ENCODE measurements at regions not wholly inside any gene's neighbourhood (a gene's known extent, or its start where the extent isn't known, plus 50 kb on each side); places are given as distances from the start of the nearest gene placed in this dataset.

DNA sequence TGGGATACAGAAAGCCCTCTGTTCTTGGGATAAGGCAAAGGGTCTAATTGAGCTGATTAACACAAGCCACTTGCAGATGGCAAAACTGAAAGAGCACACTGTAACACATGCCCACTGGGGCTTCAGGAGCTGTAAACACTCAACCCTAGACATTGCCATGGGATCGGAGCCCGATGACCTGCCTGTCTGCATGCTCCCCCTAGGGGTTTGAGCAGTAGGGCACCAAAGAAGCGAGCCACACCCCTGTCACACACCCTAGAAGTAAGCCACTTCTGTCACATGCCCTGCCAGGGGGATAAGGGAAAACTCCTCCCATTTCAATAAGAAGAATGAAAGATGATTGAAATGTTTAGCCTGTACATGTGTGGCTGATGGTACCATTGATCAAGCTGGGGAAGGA lies 81.3 kb upstream of the IRX6 start:
- Histone ChIP-seq H3K27ac (ENCODE audit: low read depth, low read length) (no peak overlapping the region), H3K4me3 (ENCODE audit: low read depth, low read length) (no peak overlapping the region), H3K9me3 (ENCODE audit: control insufficient read depth, insufficient read depth, low read length) (no peaks in the 10 kb centered on the region), H3K36me3 (ENCODE audit: control insufficient read depth, insufficient read depth, low read length) (no peaks in the 10 kb centered on the region), H3K27me3 (ENCODE audit: control insufficient read depth, insufficient read depth, low read length) (peaks cover 7% of the 10 kb centered on the region), H3K4me1 (ENCODE audit: control insufficient read depth, insufficient read depth, low read length) (peaks cover 4% of the 10 kb centered on the region)
- peak in 2 of 6 donors; percentile 19 to 23 for DNase-seq (ENCODE audit: low read depth in 4 of 6, low spot score in 6 of 6)
- WGBS (ENCODE audit: insufficient coverage), result 67% methylated on average over 2 of the region's 3 CpGs

DNA sequence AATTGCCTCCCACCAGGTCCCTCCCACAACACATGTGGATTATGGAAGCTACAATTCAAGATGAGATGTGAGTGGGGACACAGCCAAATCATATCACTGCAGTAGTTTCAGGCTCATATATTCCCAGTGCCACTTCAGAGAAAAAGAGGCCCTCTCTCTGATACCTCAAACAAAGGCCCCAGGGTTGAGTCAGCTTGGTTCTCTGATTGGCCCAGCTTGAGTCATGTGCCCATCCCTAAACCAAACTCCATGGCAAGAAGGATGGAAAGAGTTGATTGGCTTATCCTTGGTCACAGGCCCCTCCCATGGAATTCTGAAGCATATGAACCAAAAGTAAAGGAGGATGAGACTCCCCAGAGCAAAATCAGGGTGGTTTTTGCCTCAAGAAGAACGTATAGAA lies 75.9 kb upstream of the IRX6 start:
- H3K27me3 ChIP-seq (ENCODE audit: control insufficient read depth, insufficient read depth, low read length), result peaks cover 4% of the 10 kb centered on the region
- DNase-seq (ENCODE audit: low read depth in 4 of 6, low spot score in 6 of 6), result no peak
- no peak overlapping the region for H3K4me3 ChIP-seq (ENCODE audit: low read depth, low read length)
- WGBS (ENCODE audit: insufficient coverage), result 80% methylated on average over 1 of the region's 1 CpG
- H3K27ac ChIP-seq (ENCODE audit: low read depth, low read length), result no peak overlapping the region
- no peaks in the 10 kb centered on the region for H3K4me1 ChIP-seq (ENCODE audit: control insufficient read depth, insufficient read depth, low read length)
- no peaks in the 10 kb centered on the region for H3K9me3 ChIP-seq (ENCODE audit: control insufficient read depth, insufficient read depth, low read length)
- H3K36me3 ChIP-seq (ENCODE audit: control insufficient read depth, insufficient read depth, low read length), result no peaks in the 10 kb centered on the region

DNA sequence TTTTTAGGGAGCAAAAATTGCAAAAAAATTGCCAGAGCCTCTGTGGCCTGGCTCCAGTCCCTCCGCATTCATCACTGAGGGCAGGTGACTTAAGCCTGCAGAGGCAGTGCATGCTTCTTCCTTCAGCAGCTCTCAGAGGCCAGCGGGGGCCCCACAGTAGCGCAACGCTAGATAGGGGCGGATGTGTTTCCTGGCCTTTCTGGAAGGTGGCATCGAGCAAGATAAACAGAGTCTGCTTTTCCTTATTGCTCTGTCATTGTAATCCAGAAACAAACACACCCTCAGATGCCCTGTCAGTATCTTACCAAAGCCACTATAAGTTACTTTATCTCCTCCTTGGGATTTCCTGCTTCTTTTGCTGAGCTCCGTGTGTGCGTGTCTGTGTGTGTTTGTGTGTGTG lies 75.5 kb upstream of the IRX6 start:
- H3K36me3 ChIP-seq (ENCODE audit: control insufficient read depth, insufficient read depth, low read length), result no peaks in the 10 kb centered on the region
- H3K4me1 ChIP-seq (ENCODE audit: control insufficient read depth, insufficient read depth, low read length), result no peaks in the 10 kb centered on the region
- DNase-seq (ENCODE audit: low read depth in 4 of 6, low spot score in 6 of 6), result no peak
- H3K27ac ChIP-seq (ENCODE audit: low read depth, low read length), result no peak overlapping the region
- peaks cover 4% of the 10 kb centered on the region for H3K27me3 ChIP-seq (ENCODE audit: control insufficient read depth, insufficient read depth, low read length)
- no peaks in the 10 kb centered on the region for H3K9me3 ChIP-seq (ENCODE audit: control insufficient read depth, insufficient read depth, low read length)
- no peak overlapping the region for H3K4me3 ChIP-seq (ENCODE audit: low read depth, low read length)
- WGBS (ENCODE audit: insufficient coverage), result 58% methylated on average over 6 of the region's 8 CpGs

DNA sequence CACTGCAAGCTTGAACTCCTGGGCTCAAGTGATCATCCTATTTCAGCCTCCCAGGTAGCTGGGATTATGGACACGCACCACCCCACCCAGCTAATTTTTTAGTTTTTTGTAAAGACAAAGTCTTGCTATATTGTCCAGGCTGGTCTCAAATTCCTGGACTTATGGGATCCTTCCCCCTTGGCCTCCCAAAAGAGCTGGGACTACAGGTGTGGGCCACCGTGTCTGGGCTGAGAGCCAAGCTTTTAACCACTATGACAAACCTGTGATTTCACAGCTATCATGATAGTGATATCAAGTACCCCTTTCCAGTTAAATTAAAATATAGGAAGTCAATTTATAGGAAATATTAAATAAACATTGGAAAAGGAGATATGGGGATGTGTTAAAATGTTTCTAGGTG lies 74.6 kb upstream of the IRX6 start:
- Histone ChIP-seq H3K27ac (ENCODE audit: low read depth, low read length) (no peak overlapping the region), H3K27me3 (ENCODE audit: control insufficient read depth, insufficient read depth, low read length) (peaks cover 4% of the 10 kb centered on the region), H3K9me3 (ENCODE audit: control insufficient read depth, insufficient read depth, low read length) (no peaks in the 10 kb centered on the region), H3K4me3 (ENCODE audit: low read depth, low read length) (no peak overlapping the region), H3K36me3 (ENCODE audit: control insufficient read depth, insufficient read depth, low read length) (no peaks in the 10 kb centered on the region), H3K4me1 (ENCODE audit: control insufficient read depth, insufficient read depth, low read length) (no peaks in the 10 kb centered on the region)
- DNase-seq (ENCODE audit: low read depth in 4 of 6, low spot score in 6 of 6), result no peak
- no CpG with 5 or more reads among the region's 2 CpGs for WGBS (ENCODE audit: insufficient coverage)

DNA sequence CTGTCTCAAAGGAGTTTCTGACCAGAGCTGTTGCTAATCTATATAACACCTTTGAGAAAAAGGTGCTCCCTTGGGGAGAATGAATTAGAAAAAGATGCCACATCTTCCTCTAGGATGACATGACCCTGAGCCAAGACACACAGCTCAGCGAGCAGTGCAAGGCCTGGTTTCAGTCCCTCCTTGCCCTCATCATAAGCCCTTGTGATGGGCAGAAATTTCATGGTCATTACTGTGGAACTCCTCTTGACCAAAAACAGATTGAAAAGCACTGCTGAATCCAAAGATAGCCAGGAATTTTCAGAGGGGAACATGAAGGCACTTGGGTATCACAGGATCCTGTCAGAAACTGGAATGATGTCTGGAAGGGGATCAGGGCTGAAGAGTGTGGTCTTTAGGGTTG lies 74.1 kb upstream of the IRX6 start:
- WGBS (ENCODE audit: insufficient coverage), result 78% methylated on average over 1 of the region's 1 CpG

DNA sequence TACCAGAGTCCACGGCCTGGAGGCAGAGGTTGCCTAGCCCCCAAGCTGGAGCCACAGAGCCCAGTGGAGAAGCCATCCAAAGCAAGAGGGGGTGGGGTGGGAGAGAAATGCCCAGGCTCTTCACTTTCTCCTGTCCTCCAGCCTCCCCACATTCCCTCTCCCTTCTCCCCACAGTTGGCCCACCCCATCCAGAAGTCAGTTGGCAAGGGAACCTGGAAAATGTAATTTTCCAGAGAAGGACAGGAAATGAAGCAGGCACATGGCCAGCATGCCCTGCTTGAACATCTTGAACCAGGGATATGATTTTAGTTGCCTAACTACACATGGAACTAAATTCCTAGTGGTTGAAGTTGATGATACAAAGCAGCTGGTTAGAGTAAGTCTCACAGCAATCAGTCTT lies 73.3 kb upstream of the IRX6 start:
- 90% methylated on average over 1 of the region's 1 CpG for WGBS (ENCODE audit: insufficient coverage)
- Histone ChIP-seq H3K27me3 (ENCODE audit: control insufficient read depth, insufficient read depth, low read length) (no peaks in the 10 kb centered on the region), H3K4me3 (ENCODE audit: low read depth, low read length) (no peak overlapping the region), H3K9me3 (ENCODE audit: control insufficient read depth, insufficient read depth, low read length) (no peaks in the 10 kb centered on the region), H3K27ac (ENCODE audit: low read depth, low read length) (no peak overlapping the region), H3K36me3 (ENCODE audit: control insufficient read depth, insufficient read depth, low read length) (no peaks in the 10 kb centered on the region), H3K4me1 (ENCODE audit: control insufficient read depth, insufficient read depth, low read length) (no peaks in the 10 kb centered on the region)
- no peak for DNase-seq (ENCODE audit: low read depth in 4 of 6, low spot score in 6 of 6)

More for the DNA sequence above, 74.1 kb upstream of the IRX6 start:
- Histone ChIP-seq H3K4me1 (ENCODE audit: control insufficient read depth, insufficient read depth, low read length) (no peaks in the 10 kb centered on the region), H3K27ac (ENCODE audit: low read depth, low read length) (no peak overlapping the region), H3K4me3 (ENCODE audit: low read depth, low read length) (no peak overlapping the region), H3K36me3 (ENCODE audit: control insufficient read depth, insufficient read depth, low read length) (no peaks in the 10 kb centered on the region), H3K27me3 (ENCODE audit: control insufficient read depth, insufficient read depth, low read length) (peaks cover 2% of the 10 kb centered on the region), H3K9me3 (ENCODE audit: control insufficient read depth, insufficient read depth, low read length) (no peaks in the 10 kb centered on the region)
- no peak for DNase-seq (ENCODE audit: low read depth in 4 of 6, low spot score in 6 of 6)

DNA sequence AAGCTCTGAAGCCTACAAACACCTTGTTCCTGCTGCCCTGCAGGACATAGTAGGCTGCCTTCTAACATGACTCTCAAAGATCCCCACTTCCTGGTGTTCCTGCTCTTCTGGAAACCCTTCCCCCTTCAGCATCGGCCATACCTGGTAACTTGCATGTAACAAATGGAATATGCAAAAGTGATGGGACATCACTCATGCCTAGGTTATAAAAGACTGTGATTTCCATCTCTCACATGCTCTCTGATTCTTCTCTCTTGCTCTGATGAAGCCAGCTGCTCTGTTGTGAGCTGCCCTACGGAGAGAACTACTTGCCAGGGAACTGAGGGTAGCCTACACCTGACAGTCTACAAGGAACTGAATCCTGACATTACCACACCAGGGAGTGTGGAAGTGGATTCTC lies 72.9 kb upstream of the IRX6 start:
- Histone ChIP-seq H3K4me1 (ENCODE audit: control insufficient read depth, insufficient read depth, low read length) (no peaks in the 10 kb centered on the region), H3K27ac (ENCODE audit: low read depth, low read length) (no peak overlapping the region), H3K9me3 (ENCODE audit: control insufficient read depth, insufficient read depth, low read length) (no peaks in the 10 kb centered on the region), H3K36me3 (ENCODE audit: control insufficient read depth, insufficient read depth, low read length) (no peaks in the 10 kb centered on the region), H3K27me3 (ENCODE audit: control insufficient read depth, insufficient read depth, low read length) (peaks cover 1% of the 10 kb centered on the region), H3K4me3 (ENCODE audit: low read depth, low read length) (no peak overlapping the region)
- WGBS (ENCODE audit: insufficient coverage), result no CpG with 5 or more reads among the region's 2 CpGs
- DNase-seq (ENCODE audit: low read depth in 4 of 6, low spot score in 6 of 6), result no peak

DNA sequence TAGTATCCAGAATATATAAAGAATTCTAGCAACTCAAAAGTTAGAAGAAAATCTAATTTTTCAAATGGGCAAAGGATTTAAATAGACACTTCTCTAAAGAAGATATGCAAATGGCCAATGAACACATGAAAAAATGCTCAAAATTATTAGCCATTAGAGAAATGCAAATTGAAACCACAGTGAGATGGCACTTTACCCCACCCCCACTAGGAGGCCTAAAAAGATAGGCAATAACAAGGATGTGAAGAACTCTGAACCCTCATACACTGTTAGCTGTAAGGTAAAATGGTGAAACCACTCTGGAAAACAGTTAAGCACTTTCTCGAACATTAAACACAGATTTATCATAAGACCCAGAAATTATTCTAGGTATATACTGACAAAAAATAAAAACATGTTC lies 71.4 kb upstream of the IRX6 start:
- Histone ChIP-seq H3K27me3 (ENCODE audit: control insufficient read depth, insufficient read depth, low read length) (peaks cover 4% of the 10 kb centered on the region), H3K36me3 (ENCODE audit: control insufficient read depth, insufficient read depth, low read length) (no peaks in the 10 kb centered on the region), H3K9me3 (ENCODE audit: control insufficient read depth, insufficient read depth, low read length) (no peaks in the 10 kb centered on the region), H3K4me1 (ENCODE audit: control insufficient read depth, insufficient read depth, low read length) (no peaks in the 10 kb centered on the region), H3K4me3 (ENCODE audit: low read depth, low read length) (no peak overlapping the region), H3K27ac (ENCODE audit: low read depth, low read length) (no peak overlapping the region)
- no peak for DNase-seq (ENCODE audit: low read depth in 4 of 6, low spot score in 6 of 6)
- no CpG with 5 or more reads among the region's 1 CpG for WGBS (ENCODE audit: insufficient coverage)

DNA sequence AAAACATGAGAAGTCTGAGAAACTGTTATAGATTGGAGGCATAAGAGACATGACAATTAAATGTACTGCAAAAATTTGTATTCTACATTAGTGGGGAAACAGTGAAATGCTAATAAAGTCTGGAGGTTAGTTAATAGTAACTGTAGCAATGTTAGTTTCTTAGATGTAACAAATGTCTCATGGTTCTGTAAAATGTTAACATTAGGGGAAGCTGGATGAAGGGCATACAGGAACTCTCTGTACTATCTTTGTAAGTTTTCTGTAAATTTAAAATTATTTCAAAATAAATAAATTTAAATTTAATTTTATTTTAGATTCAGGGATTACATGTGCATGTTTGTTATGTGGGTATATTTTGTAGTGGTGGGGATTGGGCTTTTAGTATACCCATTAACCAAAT lies 70.0 kb upstream of the IRX6 start:
- Histone ChIP-seq H3K27ac (ENCODE audit: low read depth, low read length) (no peak overlapping the region), H3K4me1 (ENCODE audit: control insufficient read depth, insufficient read depth, low read length) (no peaks in the 10 kb centered on the region), H3K36me3 (ENCODE audit: control insufficient read depth, insufficient read depth, low read length) (no peaks in the 10 kb centered on the region), H3K27me3 (ENCODE audit: control insufficient read depth, insufficient read depth, low read length) (peaks cover 4% of the 10 kb centered on the region), H3K4me3 (ENCODE audit: low read depth, low read length) (no peak overlapping the region), H3K9me3 (ENCODE audit: control insufficient read depth, insufficient read depth, low read length) (no peaks in the 10 kb centered on the region)
- no peak for DNase-seq (ENCODE audit: low read depth in 4 of 6, low spot score in 6 of 6)

DNA sequence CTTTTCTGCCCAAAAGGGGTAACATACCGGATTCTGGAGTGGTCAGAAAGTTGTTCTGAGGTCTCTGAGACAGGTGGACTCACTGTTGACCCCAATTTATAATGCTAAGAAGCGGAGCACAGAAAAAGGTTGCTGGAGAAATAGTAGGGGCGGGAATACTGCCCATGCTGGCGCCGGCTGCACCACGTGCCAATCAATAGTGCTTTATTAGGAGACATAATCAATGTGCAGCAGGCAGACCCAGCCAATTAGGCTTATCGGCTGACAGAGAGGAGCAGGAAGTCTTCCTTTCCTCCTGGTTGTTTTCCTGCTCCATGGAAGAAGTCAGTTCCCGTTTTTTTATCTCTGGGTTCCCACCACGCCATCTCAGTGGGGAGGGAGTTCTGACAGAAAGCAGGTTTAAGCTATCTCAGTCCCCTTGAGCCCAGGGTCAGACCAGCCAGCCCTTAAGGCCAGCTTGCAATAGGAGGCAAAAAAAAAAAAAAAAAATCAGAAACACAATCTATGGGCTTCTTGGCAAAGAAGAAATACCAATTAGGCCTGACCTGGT lies 68.2 kb upstream of the IRX6 start:
- DNase-seq (ENCODE audit: low read depth in 4 of 6, low spot score in 6 of 6), result no peak
- Histone ChIP-seq H3K36me3 (ENCODE audit: control insufficient read depth, insufficient read depth, low read length) (no peaks in the 10 kb centered on the region), H3K4me1 (ENCODE audit: control insufficient read depth, insufficient read depth, low read length) (no peaks in the 10 kb centered on the region), H3K4me3 (ENCODE audit: low read depth, low read length) (no peak overlapping the region), H3K27ac (ENCODE audit: low read depth, low read length) (no peak overlapping the region), H3K27me3 (ENCODE audit: control insufficient read depth, insufficient read depth, low read length) (peaks cover 4% of the 10 kb centered on the region), H3K9me3 (ENCODE audit: control insufficient read depth, insufficient read depth, low read length) (no peaks in the 10 kb centered on the region)
- WGBS (ENCODE audit: insufficient coverage), result 77% methylated on average over 7 of the region's 9 CpGs

All from spinal cord (tissue), 9 donors.